ENCODE measurements at regions not wholly inside any gene's neighbourhood (a gene's known extent, or its start where the extent isn't known, plus 50 kb on each side); places are given as distances from the start of the nearest gene placed in this dataset.

DNA sequence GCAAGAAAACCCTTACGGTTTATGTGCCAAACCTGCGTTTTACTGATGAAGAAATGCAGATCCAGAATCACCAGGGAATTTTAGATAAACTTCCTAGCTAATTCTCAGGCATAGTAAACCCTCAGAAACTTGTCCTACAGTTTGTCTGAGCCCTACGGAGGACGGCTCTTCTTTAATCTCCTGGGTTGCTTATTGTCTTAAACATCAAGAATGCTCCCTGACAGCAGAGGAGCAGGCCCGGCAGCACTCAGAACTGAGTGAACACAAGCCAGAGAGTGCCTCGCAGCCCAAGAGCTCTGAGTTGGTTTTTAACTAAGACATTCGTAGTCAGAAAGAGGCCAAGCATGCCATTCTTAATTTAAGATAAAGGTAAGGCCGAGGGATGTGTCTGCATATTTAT is 114.7 kb upstream of the ERCC6L2 start:
- no peaks in the 10 kb centered on the region for H3K9me3 ChIP-seq
- no peaks in the 10 kb centered on the region for H3K27me3 ChIP-seq (ENCODE audit: low read depth)
- intact Hi-C loops (cut with DNase I): no loop called here
- H3K36me3 ChIP-seq: no peaks in the 10 kb centered on the region
- DNase-seq (no peak), ATAC-seq (no peak)
- H3K4me1 ChIP-seq: peaks cover 1% of the 10 kb centered on the region
- H3K27ac ChIP-seq: no peak overlapping the region
- no peak overlapping the region for H3K4me3 ChIP-seq
- TF ChIP-seq, protein P1, sequence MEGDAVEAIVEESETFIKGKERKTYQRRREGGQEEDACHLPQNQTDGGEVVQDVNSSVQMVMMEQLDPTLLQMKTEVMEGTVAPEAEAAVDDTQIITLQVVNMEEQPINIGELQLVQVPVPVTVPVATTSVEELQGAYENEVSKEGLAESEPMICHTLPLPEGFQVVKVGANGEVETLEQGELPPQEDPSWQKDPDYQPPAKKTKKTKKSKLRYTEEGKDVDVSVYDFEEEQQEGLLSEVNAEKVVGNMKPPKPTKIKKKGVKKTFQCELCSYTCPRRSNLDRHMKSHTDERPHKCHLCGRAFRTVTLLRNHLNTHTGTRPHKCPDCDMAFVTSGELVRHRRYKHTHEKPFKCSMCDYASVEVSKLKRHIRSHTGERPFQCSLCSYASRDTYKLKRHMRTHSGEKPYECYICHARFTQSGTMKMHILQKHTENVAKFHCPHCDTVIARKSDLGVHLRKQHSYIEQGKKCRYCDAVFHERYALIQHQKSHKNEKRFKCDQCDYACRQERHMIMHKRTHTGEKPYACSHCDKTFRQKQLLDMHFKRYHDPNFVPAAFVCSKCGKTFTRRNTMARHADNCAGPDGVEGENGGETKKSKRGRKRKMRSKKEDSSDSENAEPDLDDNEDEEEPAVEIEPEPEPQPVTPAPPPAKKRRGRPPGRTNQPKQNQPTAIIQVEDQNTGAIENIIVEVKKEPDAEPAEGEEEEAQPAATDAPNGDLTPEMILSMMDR (IDR thresholded peaks at IDR 0.05): no peak

DNA sequence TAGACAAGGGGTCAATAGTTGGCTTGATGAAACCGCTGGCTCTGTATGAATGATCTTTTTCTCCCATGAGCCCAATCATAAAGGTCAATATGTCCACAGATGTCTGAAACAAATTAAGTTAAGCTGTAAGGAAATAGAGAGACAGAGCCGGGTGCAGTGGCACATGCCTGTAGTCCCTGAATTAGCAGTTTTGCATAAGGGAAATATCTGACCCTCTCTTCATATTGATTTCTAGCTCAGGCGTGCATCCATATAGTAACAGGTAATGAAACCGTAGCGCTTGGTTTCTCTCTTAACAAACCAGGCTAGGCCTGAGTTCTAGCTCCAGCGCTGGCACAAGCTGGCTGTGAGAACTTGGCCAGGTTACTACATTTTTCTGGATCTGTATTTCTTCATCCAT is 118.1 kb upstream of the ERCC6L2 start:
- TF ChIP-seq, protein P1 (IDR thresholded peaks at IDR 0.05): no peak
- ATAC-seq: no peak
- intact Hi-C loops (cut with DNase I): no loop called here

DNA sequence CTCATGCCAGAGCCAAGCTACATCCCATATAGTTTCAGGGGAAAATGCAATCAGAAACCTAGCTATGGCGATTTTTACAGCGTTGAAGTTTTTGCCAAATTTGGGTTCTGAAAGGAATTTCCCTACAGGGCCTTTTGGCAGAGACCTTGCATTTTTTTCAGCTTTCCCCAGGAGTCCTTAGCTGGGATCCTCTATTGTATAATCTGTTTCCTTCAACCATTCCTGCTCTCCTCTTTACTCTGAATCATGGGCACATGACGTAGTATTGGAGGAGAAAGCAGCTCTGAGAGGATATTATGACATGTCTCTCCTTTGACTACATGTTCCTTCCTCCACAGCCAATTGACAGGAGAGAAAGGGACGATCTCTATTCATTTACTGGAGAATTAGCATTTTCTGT is 118.5 kb upstream of the ERCC6L2 start:
- DNase-seq: no peak
- Histone ChIP-seq H3K9me3 (no peaks in the 10 kb centered on the region), H3K4me1 (peaks cover 19% of the 10 kb centered on the region), H3K36me3 (no peaks in the 10 kb centered on the region), H3K27me3 (ENCODE audit: low read depth) (peaks cover 9% of the 10 kb centered on the region), H3K27ac (peak overlapping the region; percentile 64), H3K4me3 (no peak overlapping the region)
- TF ChIP-seq, protein P1 (IDR thresholded peaks at IDR 0.05): no peak
- intact Hi-C loops (cut with DNase I): no loop called here
- ATAC-seq: peak in 1 of 2 donors; percentile 57

More for the DNA sequence above, 118.1 kb upstream of the ERCC6L2 start:
- Histone ChIP-seq H3K9me3 (no peaks in the 10 kb centered on the region), H3K4me1 (peaks cover 19% of the 10 kb centered on the region), H3K4me3 (no peak overlapping the region), H3K36me3 (no peaks in the 10 kb centered on the region), H3K27ac (peak overlapping the region; percentile 64), H3K27me3 (ENCODE audit: low read depth) (peaks cover 4% of the 10 kb centered on the region)
- DNase-seq: no peak

DNA sequence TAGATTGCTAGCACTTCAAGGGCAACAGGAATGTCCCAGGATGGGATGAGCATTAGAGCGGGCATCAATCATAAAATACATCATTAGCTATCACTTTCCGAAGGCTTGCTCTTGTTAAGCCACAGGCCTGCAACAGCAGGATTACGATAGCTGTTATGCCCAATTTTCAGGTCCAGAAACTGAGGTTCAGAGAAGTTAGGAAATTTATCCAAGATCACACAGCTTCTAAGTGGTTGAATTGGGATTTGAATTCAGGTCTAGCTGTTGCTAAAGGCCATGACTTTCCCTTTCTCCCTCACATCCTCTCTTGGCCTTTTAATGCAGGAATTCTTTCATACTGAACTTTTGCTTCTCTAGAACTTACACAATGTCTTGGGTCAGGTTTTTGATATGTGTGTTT is 119.4 kb upstream of the ERCC6L2 start:
- Histone ChIP-seq H3K27me3 (ENCODE audit: low read depth) (peaks cover 9% of the 10 kb centered on the region), H3K4me3 (no peak overlapping the region), H3K4me1 (peaks cover 19% of the 10 kb centered on the region), H3K36me3 (no peaks in the 10 kb centered on the region), H3K27ac (peak overlapping the region; percentile 31), H3K9me3 (no peaks in the 10 kb centered on the region)
- intact Hi-C loops (cut with DNase I): no loop called here
- TF ChIP-seq, protein P1 (IDR thresholded peaks at IDR 0.05): no peak
- ATAC-seq (no peak), DNase-seq (no peak)

DNA sequence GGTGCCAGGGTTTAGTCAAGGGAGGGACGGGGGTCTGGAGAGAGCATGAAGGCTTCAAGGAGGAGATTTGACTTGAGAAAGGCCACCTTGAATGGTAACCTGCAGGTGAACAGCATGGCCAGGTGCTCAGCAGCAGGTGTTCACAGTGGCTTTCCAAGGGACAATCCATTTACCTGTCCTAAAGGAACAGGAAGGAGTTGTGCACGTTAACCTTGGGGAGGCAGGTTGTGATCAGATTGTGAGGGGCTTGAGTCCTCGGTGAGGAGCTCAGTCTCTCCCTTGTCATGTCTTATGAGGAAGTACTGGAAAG is 120.1 kb upstream of the ERCC6L2 start:
- Histone ChIP-seq H3K27ac (peak overlapping the region; percentile 31), H3K36me3 (no peaks in the 10 kb centered on the region), H3K9me3 (no peaks in the 10 kb centered on the region), H3K4me1 (peaks cover 19% of the 10 kb centered on the region), H3K27me3 (ENCODE audit: low read depth) (peaks cover 9% of the 10 kb centered on the region), H3K4me3 (no peak overlapping the region)
- DNase-seq: no peak
- TF ChIP-seq, protein P1 (IDR thresholded peaks at IDR 0.05): no peak
- no peak for ATAC-seq
- intact Hi-C loops (cut with DNase I): no loop called here

Measured in lower lobe of right lung (tissue), 2 donors.